OCI-LY3 (cell line): ENCODE measurements at regions not wholly inside any gene's neighbourhood (a gene's known extent, or its start where the extent isn't known, plus 50 kb on each side); places are given as distances from the start of the nearest gene placed in this dataset.

Source experiments
- H2AFZ ChIP-seq: fragments of 200-600, 300-600 bp; shearing (Covaris generic); 2 replicates; pipeline ENCODE4 v1.6.0; 2014; ENCODE audit warnings: antibody characterized with exemption, low read depth, low read length
- H3K27ac ChIP-seq: fragments of 200-600, 300-600 bp; sonication (generic); 2 replicates; pipeline ENCODE4 v1.5.1; 2014; ENCODE audit warnings: mild to moderate bottlenecking, low read length, moderate library complexity, mixed read lengths
- H3K27me3 ChIP-seq: fragments of 200-600, 300-600 bp; sonication (generic); 2 replicates; pipeline ENCODE4 v1.6.1; 2014; ENCODE audit warnings: low read depth, low read length, mixed read lengths
- H3K36me3 ChIP-seq: fragments of 200-600, 300-600 bp; sonication (generic); replicated peaks from 2 replicates; pipeline ENCODE3; 2014; ENCODE audit warnings: low read depth, low read length, mixed read lengths
- H3K4me1 ChIP-seq: fragments of 300-600, 200-600 bp; sonication (generic); 2 replicates; pipeline ENCODE4 v1.6.1; 2014; ENCODE audit warnings: low read length, mixed read lengths
- H3K4me2 ChIP-seq: fragments of 200-600, 300-600 bp; sonication (generic); 2 replicates; pipeline ENCODE4 v1.6.1; 2014; ENCODE audit warnings: low read length, mixed read lengths
- H3K4me3 ChIP-seq: fragments of 300-600, 200-600 bp; sonication (generic); 2 replicates; pipeline ENCODE4 v1.5.1; 2014; ENCODE audit warnings: antibody characterized with exemption, mild to moderate bottlenecking, low read length, moderate library complexity
- H3K79me2 ChIP-seq: fragments of 300-600, 200-600 bp; shearing (Covaris generic); 2 replicates; pipeline ENCODE4 v1.6.1; 2014; ENCODE audit warnings: mild to moderate bottlenecking, low read length, mixed read lengths
- H3K9ac ChIP-seq: fragments of 300-600, 200-600 bp; shearing (Covaris generic); 2 replicates; pipeline ENCODE4 v1.6.0; 2014; ENCODE audit warnings: mild to moderate bottlenecking, low read length, moderate library complexity
- H3K9me3 ChIP-seq: fragments of 200-600, 300-600 bp; shearing (Covaris generic); 2 replicates; pipeline ENCODE4 v1.6.1; 2014; ENCODE audit warnings: low read length, mixed read lengths; ENCODE audit not compliant: insufficient read depth
- H4K20me1 ChIP-seq: fragments of 200-600, 300-600 bp; sonication (generic); 2 replicates; pipeline ENCODE4 v1.6.1; 2016; ENCODE audit warnings: low read length, mixed read lengths; ENCODE audit not compliant: insufficient read depth
- EZH2phosphoT487 ChIP-seq: fragments of 200-600 bp; shearing (Covaris generic); IDR thresholded peaks from 2 replicates; pipeline ENCODE4 v1.6.1; 2018; ENCODE audit warnings: antibody characterized with exemption, mixed run types, low read depth
- TF ChIP-seq, protein P1 (sequence below): fragments of 200-600, 300-600 bp; sonication (generic); IDR thresholded peaks from 2 replicates; pipeline ENCODE4 v1.5.1; 2014; ENCODE audit warnings: antibody characterized with exemption, low read length, low read depth

DNA sequence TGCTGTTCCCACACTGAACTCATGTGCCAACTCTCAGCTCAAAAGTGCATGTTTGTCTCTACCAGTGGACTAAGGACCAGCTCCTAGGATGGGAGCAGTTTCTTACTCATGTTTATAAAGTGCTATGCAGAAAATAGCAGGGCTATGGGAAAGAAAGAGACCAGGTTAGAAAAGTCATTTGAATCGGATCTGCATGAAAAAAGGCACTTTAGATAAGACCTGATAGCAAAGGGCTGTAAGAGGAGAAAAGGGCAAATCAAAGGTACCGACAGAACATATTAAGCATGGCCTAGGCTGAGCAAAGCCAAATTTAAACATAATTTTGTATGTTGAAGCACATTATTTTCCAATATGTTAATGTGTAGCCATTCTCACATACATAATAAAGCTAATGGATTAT is 362.3 kb upstream of the ZFP42 start:
- Histone ChIP-seq H3K79me2 (no peaks in the 10 kb centered on the region), H3K27ac (no peak overlapping the region), H3K36me3 (no peaks in the 10 kb centered on the region), H3K4me3 (no peak overlapping the region), H3K4me2 (no peak overlapping the region), H2AFZ (no peak overlapping the region), H3K9ac (no peak overlapping the region), H3K9me3 (no peaks in the 10 kb centered on the region), H3K4me1 (no peaks in the 10 kb centered on the region), H4K20me1 (no peaks in the 10 kb centered on the region), H3K27me3 (no peaks in the 10 kb centered on the region)
- TF ChIP-seq EZH2phosphoT487, result no peak

GRCh38 chr4:187656959-187657358 is 338.6 kb upstream of the ZFP42 start:
- no peak overlapping the region for H3K9ac ChIP-seq

DNA sequence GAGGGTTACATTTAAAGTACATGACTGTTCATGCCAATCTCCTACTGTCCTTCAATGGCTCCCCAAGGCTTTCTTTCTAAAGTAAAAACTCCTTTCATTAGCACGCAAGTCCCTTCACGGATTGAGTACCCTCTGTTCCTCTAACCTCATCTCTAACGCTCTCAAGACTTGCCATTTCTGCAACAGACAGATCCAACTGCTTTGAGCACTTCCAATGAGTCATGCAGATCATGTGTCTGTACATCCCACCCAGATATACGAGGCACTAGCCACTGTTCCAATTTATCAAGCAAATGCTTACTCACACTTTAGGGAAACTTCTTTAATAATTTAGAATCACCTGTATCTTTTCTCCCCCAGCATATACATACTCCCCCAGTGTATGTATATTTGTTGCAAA is 332.5 kb upstream of the ZFP42 start:
- Histone ChIP-seq H2AFZ (no peak overlapping the region), H3K27ac (no peak overlapping the region), H3K4me1 (no peaks in the 10 kb centered on the region), H3K27me3 (no peaks in the 10 kb centered on the region), H3K79me2 (no peaks in the 10 kb centered on the region), H3K9ac (no peak overlapping the region), H3K4me2 (no peak overlapping the region), H3K36me3 (no peaks in the 10 kb centered on the region), H3K9me3 (no peaks in the 10 kb centered on the region), H4K20me1 (no peaks in the 10 kb centered on the region), H3K4me3 (no peak overlapping the region)
- TF ChIP-seq, protein P1, sequence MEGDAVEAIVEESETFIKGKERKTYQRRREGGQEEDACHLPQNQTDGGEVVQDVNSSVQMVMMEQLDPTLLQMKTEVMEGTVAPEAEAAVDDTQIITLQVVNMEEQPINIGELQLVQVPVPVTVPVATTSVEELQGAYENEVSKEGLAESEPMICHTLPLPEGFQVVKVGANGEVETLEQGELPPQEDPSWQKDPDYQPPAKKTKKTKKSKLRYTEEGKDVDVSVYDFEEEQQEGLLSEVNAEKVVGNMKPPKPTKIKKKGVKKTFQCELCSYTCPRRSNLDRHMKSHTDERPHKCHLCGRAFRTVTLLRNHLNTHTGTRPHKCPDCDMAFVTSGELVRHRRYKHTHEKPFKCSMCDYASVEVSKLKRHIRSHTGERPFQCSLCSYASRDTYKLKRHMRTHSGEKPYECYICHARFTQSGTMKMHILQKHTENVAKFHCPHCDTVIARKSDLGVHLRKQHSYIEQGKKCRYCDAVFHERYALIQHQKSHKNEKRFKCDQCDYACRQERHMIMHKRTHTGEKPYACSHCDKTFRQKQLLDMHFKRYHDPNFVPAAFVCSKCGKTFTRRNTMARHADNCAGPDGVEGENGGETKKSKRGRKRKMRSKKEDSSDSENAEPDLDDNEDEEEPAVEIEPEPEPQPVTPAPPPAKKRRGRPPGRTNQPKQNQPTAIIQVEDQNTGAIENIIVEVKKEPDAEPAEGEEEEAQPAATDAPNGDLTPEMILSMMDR, result no peak
- no peak for TF ChIP-seq EZH2phosphoT487

More at GRCh38 chr4:187656959-187657358, 338.6 kb upstream of the ZFP42 start:
- Histone ChIP-seq H3K9me3 (no peaks in the 10 kb centered on the region), H3K27ac (no peak overlapping the region), H3K79me2 (no peaks in the 10 kb centered on the region), H3K36me3 (no peaks in the 10 kb centered on the region), H3K4me3 (no peak overlapping the region), H3K27me3 (no peaks in the 10 kb centered on the region), H3K4me2 (no peak overlapping the region), H2AFZ (no peak overlapping the region), H3K4me1 (no peaks in the 10 kb centered on the region), H4K20me1 (no peaks in the 10 kb centered on the region)
- TF ChIP-seq, protein P1, result no peak
- TF ChIP-seq EZH2phosphoT487, result no peak

- H3K27me3 ChIP-seq, result no peaks in the 10 kb centered on the region
- no peaks in the 10 kb centered on the region for H3K4me1 ChIP-seq
- H3K9me3 ChIP-seq, result no peaks in the 10 kb centered on the region
- H2AFZ ChIP-seq, result no peak overlapping the region
- no peak overlapping the region for H3K4me2 ChIP-seq
- H3K4me3 ChIP-seq, result no peak overlapping the region
- no peaks in the 10 kb centered on the region for H4K20me1 ChIP-seq
- H3K36me3 ChIP-seq, result no peaks in the 10 kb centered on the region
- no peaks in the 10 kb centered on the region for H3K79me2 ChIP-seq
- no peak for TF ChIP-seq EZH2phosphoT487
- TF ChIP-seq, protein P1, result no peak
- no peak overlapping the region for H3K27ac ChIP-seq
- H3K9ac ChIP-seq, result no peak overlapping the region
Measured at GRCh38 chr4:187664011-187664410, 331.6 kb upstream of the ZFP42 start.

- Histone ChIP-seq H4K20me1 (no peaks in the 10 kb centered on the region), H3K27me3 (no peaks in the 10 kb centered on the region), H3K4me1 (no peaks in the 10 kb centered on the region), H3K36me3 (no peaks in the 10 kb centered on the region), H3K27ac (no peak overlapping the region), H3K9ac (no peak overlapping the region), H3K4me3 (no peak overlapping the region), H3K79me2 (no peaks in the 10 kb centered on the region), H2AFZ (no peak overlapping the region), H3K9me3 (no peaks in the 10 kb centered on the region), H3K4me2 (no peak overlapping the region)
- no peak for TF ChIP-seq EZH2phosphoT487
- TF ChIP-seq, protein P1, result no peak
Measured at GRCh38 chr4:187665086-187665485, 330.5 kb upstream of the ZFP42 start.
